ENCODE measurements at regions not wholly inside any gene's neighbourhood (a gene's known extent, or its start where the extent isn't known, plus 50 kb on each side); places are given as distances from the start of the nearest gene placed in this dataset.

- Histone ChIP-seq H2AFZ (ENCODE audit: low read length) (no peak overlapping the region), H3K27ac (ENCODE audit: low read depth, low read length, poor library complexity, severe bottlenecking) (no peak overlapping the region), H3K4me3 (ENCODE audit: low read depth, low read length, poor library complexity, severe bottlenecking) (no peak overlapping the region), H4K20me1 (ENCODE audit: insufficient read depth, low read length) (no peaks in the 10 kb centered on the region), H3K9me3 (ENCODE audit: low read length) (no peaks in the 10 kb centered on the region), H3K79me2 (ENCODE audit: insufficient read depth, low read depth, low read length) (no peaks in the 10 kb centered on the region), H3K36me3 (ENCODE audit: insufficient read depth, low read length) (no peaks in the 10 kb centered on the region), H3K9me2 (ENCODE audit: insufficient read depth, low read length) (no peaks in the 10 kb centered on the region), H3K4me1 (ENCODE audit: insufficient read depth, low read length, poor library complexity, severe bottlenecking) (no peaks in the 10 kb centered on the region), H3K4me2 (ENCODE audit: low read length) (no peak overlapping the region)
- BruUV-seq (replicated peaks) = no TSS peak
- TF ChIP-seq CTCF (conservative IDR thresholded peaks at IDR 0.05; ENCODE audit: low read length) (no peak), EZH2phosphoT487 (IDR thresholded peaks at IDR 0.05; ENCODE audit: borderline replicate concordance, low read depth, low read length) (no peak)
- CTCF ChIA-PET (ENCODE audit: unreplicated experiment) = no interaction called here
- POLR2A ChIA-PET = no interaction called here
- no peak for DNase-seq (ENCODE audit: low spot score)
- intact Hi-C loops (cut with micrococcal nuclease; ENCODE audit: unreplicated experiment) = no loop called here
These were observed 80.7 kb downstream of the MYL12B start for GRCh38 chr18:3342628-3343027.

GRCh38 chr18:3345452-3345851, 83.5 kb downstream of the MYL12B start:
- intact Hi-C loops (cut with micrococcal nuclease; ENCODE audit: unreplicated experiment) = no loop called here

GRCh38 chr18:3345885-3346284, 84.0 kb downstream of the MYL12B start:
- Histone ChIP-seq H3K9me3 (ENCODE audit: low read length) (no peaks in the 10 kb centered on the region), H3K4me1 (ENCODE audit: insufficient read depth, low read length, poor library complexity, severe bottlenecking) (no peaks in the 10 kb centered on the region), H3K36me3 (ENCODE audit: insufficient read depth, low read length) (no peaks in the 10 kb centered on the region), H4K20me1 (ENCODE audit: insufficient read depth, low read length) (no peaks in the 10 kb centered on the region), H3K9me2 (ENCODE audit: insufficient read depth, low read length) (no peaks in the 10 kb centered on the region), H3K4me3 (ENCODE audit: low read depth, low read length, poor library complexity, severe bottlenecking) (no peak overlapping the region), H3K4me2 (ENCODE audit: low read length) (no peak overlapping the region), H3K79me2 (ENCODE audit: insufficient read depth, low read depth, low read length) (no peaks in the 10 kb centered on the region), H3K27ac (ENCODE audit: low read depth, low read length, poor library complexity, severe bottlenecking) (no peak overlapping the region), H2AFZ (ENCODE audit: low read length) (peak overlapping the region; percentile 9; the same call in 1 of the 2 replicates)
- BruUV-seq (replicated peaks) = no TSS peak
- ChIA-PET CTCF (ENCODE audit: unreplicated experiment) (no interaction called here), POLR2A (interaction anchor here (0.6 kb wide), 1 partner anchor 77 kb away, joined by 3 read pairs; no protein-coding TSS in a partner anchor)
- DNase-seq (ENCODE audit: low spot score) = no peak
- TF ChIP-seq EZH2phosphoT487 (IDR thresholded peaks at IDR 0.05; ENCODE audit: borderline replicate concordance, low read depth, low read length) (no peak), CTCF (conservative IDR thresholded peaks at IDR 0.05; ENCODE audit: low read length) (no peak)
- intact Hi-C loops (cut with micrococcal nuclease; ENCODE audit: unreplicated experiment) = no loop called here

More at GRCh38 chr18:3345452-3345851, 83.5 kb downstream of the MYL12B start:
- H2AFZ ChIP-seq (ENCODE audit: low read length) = no peak overlapping the region
- no peaks in the 10 kb centered on the region for H4K20me1 ChIP-seq (ENCODE audit: insufficient read depth, low read length)
- no TSS peak for BruUV-seq (replicated peaks)
- no peaks in the 10 kb centered on the region for H3K9me3 ChIP-seq (ENCODE audit: low read length)
- no peak overlapping the region for H3K4me2 ChIP-seq (ENCODE audit: low read length)
- TF ChIP-seq EZH2phosphoT487 (IDR thresholded peaks at IDR 0.05; ENCODE audit: borderline replicate concordance, low read depth, low read length) (no peak), CTCF (conservative IDR thresholded peaks at IDR 0.05; ENCODE audit: low read length) (no peak)
- H3K27ac ChIP-seq (ENCODE audit: low read depth, low read length, poor library complexity, severe bottlenecking) = no peak overlapping the region
- H3K4me3 ChIP-seq (ENCODE audit: low read depth, low read length, poor library complexity, severe bottlenecking) = no peak overlapping the region
- H3K9me2 ChIP-seq (ENCODE audit: insufficient read depth, low read length) = no peaks in the 10 kb centered on the region
- H3K36me3 ChIP-seq (ENCODE audit: insufficient read depth, low read length) = no peaks in the 10 kb centered on the region
- no peaks in the 10 kb centered on the region for H3K4me1 ChIP-seq (ENCODE audit: insufficient read depth, low read length, poor library complexity, severe bottlenecking)
- ChIA-PET CTCF (ENCODE audit: unreplicated experiment) (no interaction called here), POLR2A (no interaction called here)
- no peak for DNase-seq (ENCODE audit: low spot score)
- no peaks in the 10 kb centered on the region for H3K79me2 ChIP-seq (ENCODE audit: insufficient read depth, low read depth, low read length)
